Panc1 (cell line): ENCODE measurements at regions not wholly inside any gene's neighbourhood (a gene's known extent, or its start where the extent isn't known, plus 50 kb on each side); places are given as distances from the start of the nearest gene placed in this dataset.

Experiments
- ATAC-seq: fragments of 200-7000 bp; cut with Tn5 transposase; 2 replicates; pipeline ENCODE4 v1.9.1; 2020; ENCODE audit warnings: mild to moderate bottlenecking, moderate library complexity
- BruUV-seq: library from RNA; stranded (reverse); fragments of 400-500 nt; replicated peaks from 2 replicates; lab custom pipeline; 2021; lab: Mats Ljungman, UMichigan
- CTCF ChIA-PET: fragments of 300-600 bp; sonication (Branson Sonifier 250); formaldehyde crosslinking; loops from one replicate; lab custom pipeline; 2022; ENCODE audit warnings: antibody characterized with exemption; lab: Charles Lee
- POLR2A ChIA-PET: fragments of 300-600 bp; sonication (Branson Sonifier 250); formaldehyde crosslinking; loops from one replicate; lab custom pipeline; 2022; ENCODE audit warnings: antibody characterized with exemption; lab: Charles Lee
- DNase-seq: peaks from one replicate; pipeline ENCODE4 v3.0.0-alpha.2; 2010; ENCODE audit warnings: low read depth, low spot score
- H3K27ac ChIP-seq: 2 replicates; pipeline ENCODE4 v1.5.1; 2011; ENCODE audit warnings: mild to moderate bottlenecking, low read length, inconsistent platforms
- H3K27me3 ChIP-seq: fragments of 200-500 bp; sonication (Bioruptor generic); 2 replicates; pipeline ENCODE4 v1.6.0; 2014; ENCODE audit warnings: low read length, inconsistent platforms; ENCODE audit not compliant: control insufficient read depth, insufficient read depth
- H3K36me3 ChIP-seq: fragments of 200-500 bp; sonication (Bioruptor generic); 2 replicates; pipeline ENCODE4 v1.5.1; 2014; ENCODE audit warnings: inconsistent platforms, mild to moderate bottlenecking, low read length, moderate library complexity; ENCODE audit not compliant: control insufficient read depth, insufficient read depth
- H3K4me1 ChIP-seq: 2 replicates; pipeline ENCODE4 v1.5.1; 2011; ENCODE audit warnings: inconsistent platforms, mild to moderate bottlenecking, low read length, moderate library complexity; ENCODE audit not compliant: control insufficient read depth, insufficient read depth
- H3K4me3 ChIP-seq, 2 experiments: 2 replicates each; pipeline ENCODE4 v1.5.1; 2011 to 2012; ENCODE audit warnings: low read depth in 2 of 2, low read length in 2 of 2, mild to moderate bottlenecking in 2 of 2, inconsistent platforms in 1 of 2, moderate library complexity in 1 of 2
- H3K9me3 ChIP-seq: fragments of 200-500 bp; sonication (Bioruptor generic); 2 replicates; pipeline ENCODE4 v1.5.1; 2014; ENCODE audit warnings: low read depth, mild to moderate bottlenecking, inconsistent platforms, low read length, moderate library complexity; ENCODE audit not compliant: control insufficient read depth, insufficient read depth
- CTCF ChIP-seq: fragments of 450-650 bp; IDR thresholded peaks from 2 replicates; pipeline ENCODE4 v1.5.1; 2017; ENCODE audit warnings: mild to moderate bottlenecking
- POLR2AphosphoS5 ChIP-seq: IDR thresholded peaks from 2 replicates; pipeline ENCODE4 v1.6.1; 2012; ENCODE audit warnings: mild to moderate bottlenecking, low read depth, low read length, moderate library complexity
- SIN3A ChIP-seq: IDR thresholded peaks from 2 replicates; pipeline ENCODE4 v1.6.1; 2012; ENCODE audit warnings: low read depth, mild to moderate bottlenecking, low read length, moderate library complexity, borderline replicate concordance; ENCODE audit not compliant: insufficient read depth
- TCF7L2 ChIP-seq: IDR thresholded peaks from 2 replicates; pipeline ENCODE4 v1.6.1; 2011; ENCODE audit warnings: mild to moderate bottlenecking, low read depth, low read length, inconsistent platforms
- in situ Hi-C: cut with HindIII; loops from 2 replicates; pipeline ENCODE4 v1.10.0; 2016; ENCODE audit warnings: low sequenced_read_pairs, low pct_unique_long_range_greater_than_20kb
- intact Hi-C: fragments of 100-400 bp; cut with micrococcal nuclease; formaldehyde crosslinking; loops from one replicate; pipeline ENCODE4 v1.10.0; 2022; ENCODE audit not compliant: unreplicated experiment
- TF ChIP-seq, protein P1 (sequence below), 2 experiments: IDR thresholded peaks; 2 replicates each; pipeline ENCODE4 v1.6.1; 2011 to 2012; ENCODE audit warnings: low read depth in 2 of 2, control low read depth in 1 of 2, low read length in 1 of 2, mild to moderate bottlenecking in 1 of 2, moderate library complexity in 1 of 2; ENCODE audit not compliant: insufficient read depth in 1 of 2

DNA sequence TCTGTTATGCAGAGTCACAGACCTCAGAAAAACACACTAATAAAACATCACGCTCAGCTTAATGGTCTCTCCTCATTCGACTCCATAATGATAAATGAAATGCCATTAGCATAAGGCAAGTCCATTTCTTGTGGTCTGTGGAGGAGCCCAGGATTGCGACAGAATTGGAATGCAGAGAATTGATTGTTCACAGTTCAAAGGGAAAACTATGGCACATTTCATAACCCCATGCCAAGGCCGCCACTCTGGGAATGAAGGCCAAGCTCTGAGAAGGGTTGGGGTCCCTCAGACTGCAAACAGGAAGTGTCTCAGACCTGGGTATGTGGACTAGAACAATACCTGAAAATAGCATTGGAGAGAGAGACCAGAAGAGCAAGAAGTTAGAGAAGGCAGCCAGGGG lies 398.9 kb downstream of the ADRA2A start:
- no peak for TF ChIP-seq CTCF
- TF ChIP-seq, protein P1, sequence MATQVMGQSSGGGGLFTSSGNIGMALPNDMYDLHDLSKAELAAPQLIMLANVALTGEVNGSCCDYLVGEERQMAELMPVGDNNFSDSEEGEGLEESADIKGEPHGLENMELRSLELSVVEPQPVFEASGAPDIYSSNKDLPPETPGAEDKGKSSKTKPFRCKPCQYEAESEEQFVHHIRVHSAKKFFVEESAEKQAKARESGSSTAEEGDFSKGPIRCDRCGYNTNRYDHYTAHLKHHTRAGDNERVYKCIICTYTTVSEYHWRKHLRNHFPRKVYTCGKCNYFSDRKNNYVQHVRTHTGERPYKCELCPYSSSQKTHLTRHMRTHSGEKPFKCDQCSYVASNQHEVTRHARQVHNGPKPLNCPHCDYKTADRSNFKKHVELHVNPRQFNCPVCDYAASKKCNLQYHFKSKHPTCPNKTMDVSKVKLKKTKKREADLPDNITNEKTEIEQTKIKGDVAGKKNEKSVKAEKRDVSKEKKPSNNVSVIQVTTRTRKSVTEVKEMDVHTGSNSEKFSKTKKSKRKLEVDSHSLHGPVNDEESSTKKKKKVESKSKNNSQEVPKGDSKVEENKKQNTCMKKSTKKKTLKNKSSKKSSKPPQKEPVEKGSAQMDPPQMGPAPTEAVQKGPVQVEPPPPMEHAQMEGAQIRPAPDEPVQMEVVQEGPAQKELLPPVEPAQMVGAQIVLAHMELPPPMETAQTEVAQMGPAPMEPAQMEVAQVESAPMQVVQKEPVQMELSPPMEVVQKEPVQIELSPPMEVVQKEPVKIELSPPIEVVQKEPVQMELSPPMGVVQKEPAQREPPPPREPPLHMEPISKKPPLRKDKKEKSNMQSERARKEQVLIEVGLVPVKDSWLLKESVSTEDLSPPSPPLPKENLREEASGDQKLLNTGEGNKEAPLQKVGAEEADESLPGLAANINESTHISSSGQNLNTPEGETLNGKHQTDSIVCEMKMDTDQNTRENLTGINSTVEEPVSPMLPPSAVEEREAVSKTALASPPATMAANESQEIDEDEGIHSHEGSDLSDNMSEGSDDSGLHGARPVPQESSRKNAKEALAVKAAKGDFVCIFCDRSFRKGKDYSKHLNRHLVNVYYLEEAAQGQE (IDR thresholded peaks at IDR 0.05; ENCODE audit: insufficient read depth in 1 of 2, low read depth in 2 of 2, low read length in 1 of 2): no peak
- TF ChIP-seq POLR2AphosphoS5: no peak
- no peak for TF ChIP-seq SIN3A
- no peak for TF ChIP-seq TCF7L2
- Histone ChIP-seq H3K4me3 (no peak overlapping the region), H3K27me3 (no peaks in the 10 kb centered on the region), H3K9me3 (no peaks in the 10 kb centered on the region), H3K27ac (no peak overlapping the region), H3K36me3 (no peaks in the 10 kb centered on the region), H3K4me1 (no peaks in the 10 kb centered on the region)
- ChIA-PET CTCF (no interaction called here), POLR2A (no interaction called here)
- in situ Hi-C loops (no loop called here), intact Hi-C loops (no loop called here)
- no peak for ATAC-seq
- no peak for DNase-seq
- BruUV-seq: no TSS peak

GRCh38 chr10:111478651-111479050 lies 401.8 kb downstream of the ADRA2A start:
- Histone ChIP-seq H3K27ac (no peak overlapping the region), H3K27me3 (no peaks in the 10 kb centered on the region), H3K4me1 (no peaks in the 10 kb centered on the region), H3K9me3 (no peaks in the 10 kb centered on the region), H3K4me3 (no peak overlapping the region), H3K36me3 (no peaks in the 10 kb centered on the region)
- in situ Hi-C loops (no loop called here), intact Hi-C loops (no loop called here)
- ATAC-seq: no peak
- POLR2A ChIA-PET: no interaction called here
- BruUV-seq: no TSS peak
- TF ChIP-seq, protein P1 (IDR thresholded peaks at IDR 0.05; ENCODE audit: insufficient read depth in 1 of 2, low read depth in 2 of 2, low read length in 1 of 2): no peak
- no peak for TF ChIP-seq CTCF
- no peak for TF ChIP-seq SIN3A
- no peak for TF ChIP-seq POLR2AphosphoS5
- TF ChIP-seq TCF7L2: no peak
- DNase-seq: no peak
- CTCF ChIA-PET: no interaction called here
